ENCODE measurements at regions not wholly inside any gene's neighbourhood (a gene's known extent, or its start where the extent isn't known, plus 50 kb on each side); places are given as distances from the start of the nearest gene placed in this dataset.

DNA sequence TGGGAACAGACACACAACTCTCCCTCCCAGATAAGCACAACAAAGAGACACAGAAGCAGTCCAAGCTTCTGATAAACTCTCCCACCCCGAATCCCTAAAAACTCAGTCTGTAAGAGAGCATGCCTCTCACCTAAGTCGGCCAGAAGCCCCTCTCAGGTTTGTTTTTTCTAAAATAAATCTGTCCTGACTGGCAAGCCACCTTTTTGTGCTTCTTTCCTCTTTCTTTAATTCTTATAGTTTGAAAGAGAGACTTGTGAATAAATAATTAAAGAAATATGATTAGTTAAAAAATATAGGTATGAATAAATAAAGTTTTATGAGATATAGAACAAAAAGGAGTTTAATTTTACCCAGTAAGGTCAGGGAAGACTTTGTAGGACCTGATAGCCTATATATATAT is 329.0 kb upstream of the SLCO3A1 start:
- TF ChIP-seq POLR2A (IDR thresholded peaks at IDR 0.05; ENCODE audit: low read length) = no peak
- TF ChIP-seq GATA1 (IDR thresholded peaks at IDR 0.05; ENCODE audit: low read depth, low read length) = no peak
